OCI-M1 (cell line): ENCODE measurements at regions not wholly inside any gene's neighbourhood (a gene's known extent, or its start where the extent isn't known, plus 50 kb on each side); places are given as distances from the start of the nearest gene placed in this dataset.
"Not testable (repeated sequence)": the region's sequence is repeated elsewhere in the genome, so short reads cannot be mapped to it uniquely, and the experiment has no call there.

Source experiments
- DNase-seq: peaks from one replicate; lab custom pipeline; 2025; lab: John Stamatoyannopoulos, UW

GRCh38 chr20:48381353-48382120 lies 446.3 kb downstream of the PREX1 start:
- no peak for DNase-seq

GRCh38 chr20:48380661-48381060 lies 447.1 kb downstream of the PREX1 start:
- no peak for DNase-seq

- no peak for DNase-seq
These were observed 448.7 kb downstream of the PREX1 start for GRCh38 chr20:48378976-48379675.

- no peak for DNase-seq
These were observed 449.9 kb downstream of the PREX1 start for GRCh38 chr20:48377940-48378339.

GRCh38 chr20:48375804-48376203 lies 452.0 kb downstream of the PREX1 start:
- no peak for DNase-seq

- no peak for DNase-seq
These were observed 452.7 kb downstream of the PREX1 start for GRCh38 chr20:48374991-48375595.

GRCh38 chr20:48374031-48374907 lies 453.5 kb downstream of the PREX1 start:
- not testable (repeated sequence) for DNase-seq

GRCh38 chr20:48373555-48373934 lies 454.3 kb downstream of the PREX1 start:
- DNase-seq = no peak

- not testable (repeated sequence) for DNase-seq
These were observed 454.8 kb downstream of the PREX1 start for GRCh38 chr20:48372851-48373554.

GRCh38 chr20:48371211-48371610 lies 456.6 kb downstream of the PREX1 start:
- DNase-seq = no peak

GRCh38 chr20:48368580-48369021 lies 459.2 kb downstream of the PREX1 start:
- not testable (repeated sequence) for DNase-seq

GRCh38 chr20:48367541-48368358 lies 460.0 kb downstream of the PREX1 start:
- DNase-seq = peak; percentile 1

- no peak for DNase-seq
These were observed 461.6 kb downstream of the PREX1 start for GRCh38 chr20:48366230-48366629.

- DNase-seq = no peak
These were observed 462.9 kb downstream of the PREX1 start for GRCh38 chr20:48364688-48365421.

GRCh38 chr20:48364055-48364454 lies 463.7 kb downstream of the PREX1 start:
- no peak for DNase-seq

GRCh38 chr20:48360342-48360975 lies 467.3 kb downstream of the PREX1 start:
- DNase-seq = no peak

GRCh38 chr20:48359692-48360341 lies 468.0 kb downstream of the PREX1 start:
- no peak for DNase-seq

GRCh38 chr20:48359055-48359390 lies 468.8 kb downstream of the PREX1 start:
- DNase-seq = not testable (repeated sequence)
